OCI-LY3 (cell line): ENCODE measurements at regions not wholly inside any gene's neighbourhood (a gene's known extent, or its start where the extent isn't known, plus 50 kb on each side); places are given as distances from the start of the nearest gene placed in this dataset.

Experiments used
- H2AFZ ChIP-seq: fragments of 200-600, 300-600 bp; shearing (Covaris generic); 2 replicates; pipeline ENCODE4 v1.6.0; 2014; ENCODE audit warnings: antibody characterized with exemption, low read depth, low read length
- H3K27ac ChIP-seq: fragments of 200-600, 300-600 bp; sonication (generic); 2 replicates; pipeline ENCODE4 v1.5.1; 2014; ENCODE audit warnings: mild to moderate bottlenecking, low read length, moderate library complexity, mixed read lengths
- H3K27me3 ChIP-seq: fragments of 200-600, 300-600 bp; sonication (generic); 2 replicates; pipeline ENCODE4 v1.6.1; 2014; ENCODE audit warnings: low read depth, low read length, mixed read lengths
- H3K36me3 ChIP-seq: fragments of 200-600, 300-600 bp; sonication (generic); replicated peaks from 2 replicates; pipeline ENCODE3; 2014; ENCODE audit warnings: low read depth, low read length, mixed read lengths
- H3K4me1 ChIP-seq: fragments of 300-600, 200-600 bp; sonication (generic); 2 replicates; pipeline ENCODE4 v1.6.1; 2014; ENCODE audit warnings: low read length, mixed read lengths
- H3K4me2 ChIP-seq: fragments of 200-600, 300-600 bp; sonication (generic); 2 replicates; pipeline ENCODE4 v1.6.1; 2014; ENCODE audit warnings: low read length, mixed read lengths
- H3K4me3 ChIP-seq: fragments of 300-600, 200-600 bp; sonication (generic); 2 replicates; pipeline ENCODE4 v1.5.1; 2014; ENCODE audit warnings: antibody characterized with exemption, mild to moderate bottlenecking, low read length, moderate library complexity
- H3K79me2 ChIP-seq: fragments of 300-600, 200-600 bp; shearing (Covaris generic); 2 replicates; pipeline ENCODE4 v1.6.1; 2014; ENCODE audit warnings: mild to moderate bottlenecking, low read length, mixed read lengths
- H3K9ac ChIP-seq: fragments of 300-600, 200-600 bp; shearing (Covaris generic); 2 replicates; pipeline ENCODE4 v1.6.0; 2014; ENCODE audit warnings: mild to moderate bottlenecking, low read length, moderate library complexity
- H3K9me3 ChIP-seq: fragments of 200-600, 300-600 bp; shearing (Covaris generic); 2 replicates; pipeline ENCODE4 v1.6.1; 2014; ENCODE audit warnings: low read length, mixed read lengths; ENCODE audit not compliant: insufficient read depth
- H4K20me1 ChIP-seq: fragments of 200-600, 300-600 bp; sonication (generic); 2 replicates; pipeline ENCODE4 v1.6.1; 2016; ENCODE audit warnings: low read length, mixed read lengths; ENCODE audit not compliant: insufficient read depth
- CTCF ChIP-seq: fragments of 200-600, 300-600 bp; sonication (generic); IDR thresholded peaks from 2 replicates; pipeline ENCODE4 v1.5.1; 2014; ENCODE audit warnings: antibody characterized with exemption, low read length, low read depth
- EZH2phosphoT487 ChIP-seq: fragments of 200-600 bp; shearing (Covaris generic); IDR thresholded peaks from 2 replicates; pipeline ENCODE4 v1.6.1; 2018; ENCODE audit warnings: antibody characterized with exemption, mixed run types, low read depth

- no peak overlapping the region for H3K4me3 ChIP-seq
- no peak overlapping the region for H3K9ac ChIP-seq
- no peaks in the 10 kb centered on the region for H3K9me3 ChIP-seq
- H3K36me3 ChIP-seq = no peaks in the 10 kb centered on the region
- H3K4me2 ChIP-seq = no peak overlapping the region
- no peaks in the 10 kb centered on the region for H3K27me3 ChIP-seq
- no peak overlapping the region for H3K27ac ChIP-seq
- no peaks in the 10 kb centered on the region for H3K79me2 ChIP-seq
- TF ChIP-seq EZH2phosphoT487 (no peak), CTCF (no peak)
- H4K20me1 ChIP-seq = no peaks in the 10 kb centered on the region
- no peak overlapping the region for H2AFZ ChIP-seq
- H3K4me1 ChIP-seq = no peaks in the 10 kb centered on the region
These were observed 588.9 kb downstream of the ZNF674 start for GRCh38 chrX:45956191-45956870.

GRCh38 chrX:45955661-45956060 lies 589.6 kb downstream of the ZNF674 start:
- TF ChIP-seq CTCF (no peak), EZH2phosphoT487 (no peak)
- Histone ChIP-seq H4K20me1 (no peaks in the 10 kb centered on the region), H3K4me3 (no peak overlapping the region), H3K27ac (no peak overlapping the region), H3K9ac (no peak overlapping the region), H3K36me3 (no peaks in the 10 kb centered on the region), H3K4me1 (no peaks in the 10 kb centered on the region), H2AFZ (no peak overlapping the region), H3K79me2 (no peaks in the 10 kb centered on the region), H3K27me3 (no peaks in the 10 kb centered on the region), H3K4me2 (no peak overlapping the region), H3K9me3 (no peaks in the 10 kb centered on the region)

GRCh38 chrX:45954026-45954425 lies 591.2 kb downstream of the ZNF674 start:
- Histone ChIP-seq H4K20me1 (no peaks in the 10 kb centered on the region), H3K27ac (no peak overlapping the region), H3K4me1 (no peaks in the 10 kb centered on the region), H3K36me3 (no peaks in the 10 kb centered on the region), H3K4me3 (no peak overlapping the region), H3K4me2 (no peak overlapping the region), H3K27me3 (no peaks in the 10 kb centered on the region), H3K9ac (no peak overlapping the region), H3K9me3 (no peaks in the 10 kb centered on the region), H2AFZ (no peak overlapping the region), H3K79me2 (no peaks in the 10 kb centered on the region)
- TF ChIP-seq CTCF (no peak), EZH2phosphoT487 (no peak)

GRCh38 chrX:45952030-45952429 lies 593.2 kb downstream of the ZNF674 start:
- TF ChIP-seq EZH2phosphoT487 = no peak
- TF ChIP-seq CTCF = no peak
- H2AFZ ChIP-seq = no peak overlapping the region
- no peaks in the 10 kb centered on the region for H3K9me3 ChIP-seq
- no peak overlapping the region for H3K9ac ChIP-seq
- no peak overlapping the region for H3K4me3 ChIP-seq
- no peaks in the 10 kb centered on the region for H3K36me3 ChIP-seq
- H3K27ac ChIP-seq = no peak overlapping the region
- no peaks in the 10 kb centered on the region for H3K27me3 ChIP-seq
- no peaks in the 10 kb centered on the region for H3K4me1 ChIP-seq
- H3K79me2 ChIP-seq = no peaks in the 10 kb centered on the region
- H3K4me2 ChIP-seq = no peak overlapping the region
- no peaks in the 10 kb centered on the region for H4K20me1 ChIP-seq
